GM19395 (cell line): ENCODE measurements at regions not wholly inside any gene's neighbourhood (a gene's known extent, or its start where the extent isn't known, plus 50 kb on each side); places are given as distances from the start of the nearest gene placed in this dataset.

Experiments
- ATAC-seq: cut with Tn5 transposase; IDR thresholded peaks from one replicate; pipeline ENCODE4 v1.9.1; 2021; ENCODE audit warnings: mild to moderate bottlenecking, moderate library complexity; ENCODE audit not compliant: unreplicated experiment

DNA sequence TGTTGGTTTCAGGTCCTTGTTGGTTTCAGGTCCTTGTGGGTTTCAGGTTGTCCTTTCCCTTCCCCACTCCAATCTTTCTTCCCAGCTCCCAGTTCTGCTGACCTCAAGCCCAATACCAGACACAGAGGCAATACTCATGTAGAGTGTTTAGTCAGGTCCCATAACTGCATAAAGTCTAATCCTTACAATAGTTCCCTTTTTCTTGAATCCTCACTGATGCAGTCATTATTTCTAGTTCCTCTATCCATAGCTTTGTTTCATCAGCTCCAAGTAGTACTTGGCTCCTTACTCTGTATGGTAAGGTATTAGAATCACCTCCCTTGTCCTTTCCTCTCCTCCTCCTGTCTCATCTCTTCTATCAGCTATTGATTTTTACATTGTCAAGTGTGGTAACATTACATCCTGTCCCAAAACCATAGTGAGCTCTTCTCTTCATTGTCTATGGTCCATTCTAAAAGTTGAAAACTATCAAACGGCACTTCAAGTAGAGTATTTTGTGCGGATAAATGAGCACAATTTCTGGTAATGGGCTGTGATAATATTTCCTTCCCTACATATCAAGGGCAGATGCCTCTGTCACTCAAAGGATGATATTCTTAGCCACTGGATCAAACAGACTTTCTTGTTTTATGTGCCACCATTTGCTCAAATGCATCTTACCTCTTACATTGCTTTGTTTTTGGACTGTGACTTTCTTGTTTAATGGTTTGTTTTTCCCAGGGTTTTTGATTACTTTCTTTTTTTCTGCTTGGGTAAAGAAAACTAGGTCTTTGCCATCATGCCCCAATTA lies 57.2 kb upstream of the JDP2 start:
- no peak for ATAC-seq

DNA sequence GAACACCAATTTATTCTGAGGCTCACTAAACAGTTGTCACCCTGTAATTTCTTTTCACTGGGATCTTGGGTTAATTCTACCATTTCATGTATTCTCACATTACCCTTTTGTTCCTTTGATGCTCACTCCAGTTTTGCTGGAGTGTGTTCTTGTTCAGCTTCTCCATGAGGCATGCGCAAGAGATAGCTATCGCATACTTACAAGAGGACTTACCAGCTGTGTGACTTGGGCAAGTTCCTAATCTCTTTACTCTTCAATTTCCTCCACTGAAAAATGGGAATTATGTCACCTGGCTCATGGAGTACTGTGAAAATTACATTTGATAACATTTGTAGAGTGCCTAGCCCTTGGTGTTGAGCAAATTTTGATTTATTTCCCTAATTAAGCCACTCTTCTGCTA lies 56.5 kb upstream of the JDP2 start:
- no peak for ATAC-seq

DNA sequence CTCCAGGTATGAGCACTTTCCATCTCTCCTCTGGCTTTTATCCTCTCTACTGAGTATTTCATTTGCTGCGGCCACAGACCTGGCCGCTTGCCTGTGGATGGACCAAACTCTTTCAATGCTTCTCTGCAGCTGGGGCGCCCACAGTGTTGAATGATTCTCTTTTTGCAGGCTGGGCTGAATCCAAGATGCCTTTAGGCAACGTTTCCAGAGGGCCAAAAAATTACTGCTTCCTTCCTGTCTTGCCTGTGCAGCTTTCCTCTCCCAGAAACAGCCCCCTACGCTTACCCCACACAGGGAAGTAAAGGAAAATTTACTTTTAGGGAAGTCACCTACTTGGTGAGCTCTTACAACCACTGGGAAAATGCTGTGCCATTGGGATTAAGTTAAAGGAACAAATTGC lies 55.6 kb upstream of the JDP2 start:
- ATAC-seq = no peak

DNA sequence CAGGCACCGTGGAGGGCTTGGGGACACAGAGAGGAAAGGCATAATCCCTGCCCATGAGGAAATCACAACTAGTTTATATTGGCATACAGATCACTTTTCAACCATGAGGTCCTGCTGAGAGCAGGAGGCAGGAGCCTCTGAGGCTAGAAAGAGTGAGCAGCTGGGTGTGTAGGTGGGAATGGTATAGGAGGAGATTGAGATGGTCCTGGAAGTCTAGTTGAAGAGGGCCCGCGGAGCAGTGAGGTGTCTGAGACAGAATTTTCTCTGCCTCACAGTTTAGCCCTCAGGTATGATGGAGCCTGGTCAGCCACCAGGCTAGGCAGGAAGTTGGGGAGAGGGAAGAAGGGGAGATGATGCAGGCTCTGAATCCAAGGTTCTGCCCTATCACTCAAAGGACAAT lies 54.7 kb upstream of the JDP2 start:
- ATAC-seq = no peak

DNA sequence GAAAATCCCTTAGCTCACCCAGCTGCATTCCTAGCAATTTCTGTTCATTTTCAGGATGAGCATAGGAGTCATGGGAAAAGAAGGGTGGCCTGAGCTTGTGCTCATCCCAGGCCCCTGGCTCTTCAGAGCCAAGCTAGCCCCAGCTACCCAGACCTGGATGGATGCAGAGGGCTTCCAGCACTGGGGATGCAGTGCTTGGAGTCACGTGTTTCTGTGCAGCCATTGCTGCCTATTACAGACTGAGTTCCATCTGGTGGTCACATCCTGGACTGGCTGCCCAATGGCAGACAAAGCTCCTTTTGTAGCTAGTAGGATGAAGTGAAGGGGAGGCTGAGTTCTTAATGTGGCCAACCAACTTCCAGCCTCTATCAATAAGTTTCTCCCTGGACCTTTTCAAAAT lies 54.2 kb upstream of the JDP2 start:
- no peak for ATAC-seq

DNA sequence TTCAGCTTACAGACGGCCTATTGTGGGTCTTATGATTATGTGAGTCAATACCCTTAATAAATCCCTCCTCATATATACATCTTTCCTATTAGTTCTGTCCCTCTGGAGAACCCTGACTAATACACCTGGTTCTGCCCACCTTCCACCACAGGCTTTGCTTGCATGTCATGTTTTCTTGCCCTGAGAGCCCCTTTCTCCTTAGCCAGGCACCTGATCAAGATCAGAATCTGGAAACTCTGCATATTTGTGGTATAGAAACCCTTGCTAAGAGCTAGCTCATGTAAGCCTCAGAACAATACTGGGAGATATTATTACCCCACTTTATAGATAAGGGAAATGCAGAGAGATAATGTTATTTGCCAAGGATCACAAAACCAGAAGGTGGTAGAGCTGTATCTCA lies 52.9 kb upstream of the JDP2 start:
- ATAC-seq = no peak

DNA sequence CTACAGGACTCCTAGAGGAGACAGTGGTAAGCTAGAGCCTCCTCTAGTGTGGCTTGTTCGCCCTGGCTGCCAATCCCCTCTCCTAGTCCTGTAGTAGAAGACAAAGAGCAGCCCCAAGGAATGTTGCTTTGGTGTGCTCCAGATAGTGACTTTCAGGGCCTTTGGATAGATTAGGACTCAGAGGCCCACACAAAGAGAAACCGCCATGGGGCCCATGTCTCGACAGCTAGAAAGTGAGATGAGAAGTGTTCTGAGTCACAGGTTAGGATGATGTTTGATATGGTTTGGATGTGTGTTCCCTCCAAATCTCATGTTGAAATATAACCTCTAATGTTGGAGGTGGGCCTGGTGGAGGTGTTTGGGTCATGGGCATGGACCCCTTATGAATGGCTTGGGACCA lies 51.8 kb upstream of the JDP2 start:
- ATAC-seq = no peak
